ENCODE measurements at regions not wholly inside any gene's neighbourhood (a gene's known extent, or its start where the extent isn't known, plus 50 kb on each side); places are given as distances from the start of the nearest gene placed in this dataset.
A peak's percentile ranks its signal among the peaks of the same experiment; 100 is the strongest.

- no peak for DNase-seq
Observed at GRCh38 chr12:4012977-4013968, 140.1 kb upstream of the PARP11 start.

DNA sequence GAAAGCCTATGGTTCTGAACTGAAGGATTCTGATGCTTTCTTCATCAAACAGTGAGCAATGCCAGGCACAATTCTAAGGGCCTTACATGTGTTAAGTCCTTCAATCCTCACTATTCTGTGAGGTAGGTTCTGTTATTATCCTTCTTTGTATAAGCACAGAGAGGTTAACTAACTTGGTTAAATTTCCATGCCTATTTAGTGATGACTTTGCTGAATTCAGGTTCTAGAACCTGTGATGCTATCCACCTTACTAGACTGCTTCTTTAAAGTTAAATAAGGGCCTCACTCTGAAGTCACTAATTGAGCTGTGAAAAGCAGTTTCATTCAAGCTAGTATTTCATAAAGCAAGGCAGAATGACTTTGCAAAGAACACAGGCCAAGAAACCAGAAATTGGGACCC, 138.9 kb upstream of the PARP11 start:
- no peak for DNase-seq

GRCh38 chr12:4011597-4011996, 138.4 kb upstream of the PARP11 start:
- no peak for DNase-seq

- DNase-seq: no peak
Observed at GRCh38 chr12:4009979-4010704, 136.9 kb upstream of the PARP11 start.

DNA sequence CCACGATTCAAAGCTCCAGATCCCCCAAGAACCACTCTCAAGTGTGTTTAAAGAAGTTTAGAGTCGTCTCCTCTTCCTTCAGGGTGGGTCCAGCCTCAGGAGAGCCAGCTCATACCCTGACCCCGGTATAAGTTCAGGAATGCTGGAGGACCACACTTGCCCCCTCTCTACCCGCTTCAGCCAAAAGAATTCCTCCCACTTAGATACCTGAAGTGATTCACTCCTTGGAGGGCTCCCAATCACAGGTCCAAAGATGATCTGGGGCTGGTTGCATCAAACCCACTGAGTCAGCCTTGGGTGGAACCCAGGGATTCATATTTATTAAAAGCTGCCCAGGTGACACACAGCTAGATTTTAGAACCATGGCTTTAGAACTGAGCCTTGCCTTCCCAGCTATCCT, 133.5 kb upstream of the PARP11 start:
- no peak for DNase-seq

- DNase-seq: no peak
Observed at GRCh38 chr12:4005851-4006430, 132.7 kb upstream of the PARP11 start.

GRCh38 chr12:4003576-4003975, 130.4 kb upstream of the PARP11 start:
- no peak for DNase-seq

GRCh38 chr12:4002601-4003000, 129.4 kb upstream of the PARP11 start:
- DNase-seq: no peak

DNA sequence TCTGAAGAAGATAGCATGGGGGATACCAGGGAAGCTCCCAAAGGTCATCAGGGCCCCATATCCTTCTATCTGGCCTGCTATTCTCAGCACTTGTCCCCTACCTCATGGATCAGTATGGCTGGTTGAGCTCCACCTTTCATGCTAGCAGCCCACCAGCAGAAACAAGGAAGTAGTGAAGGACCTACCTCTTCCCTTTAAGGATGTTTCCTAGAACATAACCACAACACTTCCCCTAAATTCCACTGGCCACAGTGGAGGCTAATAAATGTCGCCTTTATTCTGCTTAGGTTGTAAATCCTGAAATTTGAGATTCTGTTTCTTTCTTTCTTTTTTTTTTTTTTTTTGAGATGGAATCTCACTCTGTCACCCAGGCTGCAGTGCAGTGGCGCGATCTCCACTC, 128.6 kb upstream of the PARP11 start:
- DNase-seq: no peak

GRCh38 chr12:4001031-4001430, 127.8 kb upstream of the PARP11 start:
- no peak for DNase-seq

GRCh38 chr12:3999904-4000303, 126.7 kb upstream of the PARP11 start:
- DNase-seq: no peak

- DNase-seq: no peak
Observed at GRCh38 chr12:3998968-3999792, 126.0 kb upstream of the PARP11 start.

DNA sequence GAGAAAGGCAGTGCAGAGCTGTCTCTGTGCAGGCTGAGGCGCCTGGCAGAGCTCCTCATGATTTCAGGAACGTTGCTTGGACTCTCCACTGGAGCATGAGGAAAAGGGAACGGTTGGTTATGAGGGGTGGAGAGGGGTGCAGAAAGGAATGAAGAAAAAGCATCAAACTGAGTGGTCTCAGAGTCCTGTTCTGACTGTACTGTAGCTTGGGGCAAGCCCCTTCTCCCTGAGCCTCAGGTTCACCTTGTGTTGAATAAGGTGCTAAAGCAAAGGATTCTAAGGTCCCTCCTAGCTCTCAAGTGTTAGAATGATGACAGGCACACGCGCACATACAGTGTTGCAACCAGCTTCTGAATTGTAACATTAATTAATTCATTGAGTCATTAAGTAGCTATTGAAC, 125.2 kb upstream of the PARP11 start:
- DNase-seq: no peak

GRCh38 chr12:3996322-3996721, 123.1 kb upstream of the PARP11 start:
- DNase-seq: no peak

GRCh38 chr12:3995306-3995705, 122.1 kb upstream of the PARP11 start:
- no peak for DNase-seq

GRCh38 chr12:3994500-3994899, 121.3 kb upstream of the PARP11 start:
- DNase-seq: peak; percentile 7

DNA sequence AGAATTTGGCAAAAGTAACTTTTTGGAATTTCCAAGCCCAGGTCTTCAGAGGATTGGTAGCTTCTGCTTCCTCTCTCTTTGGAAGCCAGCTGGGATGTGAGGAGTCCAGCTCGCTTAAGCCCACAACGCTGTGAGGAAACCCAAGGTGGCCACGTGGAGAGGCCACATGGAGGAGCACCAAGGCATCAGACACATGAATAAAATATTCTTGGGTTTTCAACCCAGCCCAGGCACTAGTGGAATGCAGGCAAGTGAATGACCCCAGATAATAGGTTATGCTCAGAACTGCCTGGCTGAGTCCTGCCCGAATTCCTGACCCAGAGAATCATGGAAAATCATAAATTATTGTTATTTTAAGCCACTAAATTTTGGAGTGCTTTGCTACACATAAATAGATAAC, 119.7 kb upstream of the PARP11 start:
- no peak for DNase-seq

GRCh38 chr12:3991798-3992580, 118.8 kb upstream of the PARP11 start:
- DNase-seq: no peak

- no peak for DNase-seq
Observed at GRCh38 chr12:3990501-3991280, 117.5 kb upstream of the PARP11 start.

DNA sequence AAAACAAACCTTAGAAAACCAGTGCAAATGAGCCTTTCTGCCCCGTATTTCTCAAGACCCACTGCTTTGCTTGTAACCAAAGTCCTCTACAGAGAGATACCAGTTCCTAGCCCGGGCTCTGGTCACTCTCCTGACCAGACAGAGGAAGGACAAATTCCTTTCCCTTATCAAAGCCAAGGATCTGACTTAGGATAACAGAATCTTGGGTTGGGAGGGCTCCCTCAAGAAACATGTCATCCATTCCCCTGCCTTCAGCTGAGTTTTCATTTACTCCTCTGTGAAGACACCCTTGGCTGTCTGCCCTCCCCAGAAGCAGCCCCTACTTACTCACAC, 116.0 kb upstream of the PARP11 start:
- no peak for DNase-seq

DNA sequence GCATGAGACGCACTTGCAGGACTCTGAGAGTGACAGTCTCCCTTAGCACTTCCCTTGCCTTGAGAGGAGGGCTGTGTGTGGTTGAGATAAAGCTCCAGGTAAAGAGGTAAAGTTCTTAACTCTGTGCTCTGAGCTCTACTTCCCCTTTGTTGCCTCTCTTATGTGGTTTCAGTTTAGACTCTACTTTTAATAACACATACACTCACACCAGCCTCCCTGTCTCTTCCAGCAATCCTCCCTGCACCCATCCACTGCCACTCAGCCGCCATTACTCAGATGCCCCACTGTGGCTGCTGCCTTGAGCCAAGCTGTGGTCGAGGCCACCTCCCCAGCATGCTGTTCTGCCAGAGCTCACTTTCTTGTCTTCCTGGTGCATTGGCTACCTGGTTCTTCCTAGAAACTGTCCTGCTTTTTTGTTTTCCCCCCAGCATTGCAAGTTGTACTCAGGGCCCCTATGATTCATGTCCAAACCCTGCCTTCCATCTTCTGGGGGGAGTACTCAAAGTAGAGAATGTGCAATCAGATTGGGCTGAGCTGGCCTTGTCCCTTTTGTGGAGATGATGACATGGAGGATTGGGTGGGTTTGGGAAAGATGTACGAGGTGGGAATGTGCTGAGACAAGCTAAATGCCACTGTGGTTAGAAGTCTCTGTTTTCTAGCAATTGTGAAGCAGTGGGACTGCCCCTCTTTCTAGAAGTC, 115.5 kb upstream of the PARP11 start:
- DNase-seq: no peak

Measured in NCI-H526 treated with DMSO at 0.1 percent for 48 hours (cell line).